HCT116 (cell line): ENCODE measurements at regions not wholly inside any gene's neighbourhood (a gene's known extent, or its start where the extent isn't known, plus 50 kb on each side); places are given as distances from the start of the nearest gene placed in this dataset.

Experiments used
- ATAC-seq: fragments of 200-7000 bp; cut with Tn5 transposase; 2 replicates; pipeline ENCODE4 v1.9.1; 2020; ENCODE audit warnings: mild to moderate bottlenecking, moderate library complexity
- BruUV-seq: library from RNA; stranded (reverse); fragments of 400-500 nt; replicated peaks from 2 replicates; lab custom pipeline; 2021; lab: Mats Ljungman, UMichigan
- CTCF ChIA-PET: fragments of 300-600 bp; sonication (Branson Sonifier 250); formaldehyde crosslinking; loops from one replicate; lab custom pipeline; 2021; ENCODE audit warnings: antibody characterized with exemption; lab: Charles Lee
- POLR2A ChIA-PET: fragments of 300-600, 350-600 bp; sonication (Branson Sonifier 250); formaldehyde crosslinking; loops from one replicate; lab custom pipeline; 2021; ENCODE audit warnings: antibody characterized with exemption; lab: Charles Lee
- RAD21 ChIA-PET, 2 experiments: fragments of 300-600 bp; sonication (Branson Sonifier 250); formaldehyde crosslinking; loops; one replicate each; lab custom pipeline; 2023; ENCODE audit warnings: low total read pairs in 2 of 2; ENCODE audit not compliant: uncharacterized antibody in 2 of 2, unreplicated experiment in 2 of 2, low non-redundant PET in 1 of 2; lab: Charles Lee
- DNase-seq: peaks from one replicate; pipeline ENCODE4 v3.0.0-alpha.2; 2010; ENCODE audit warnings: low read depth, low spot score
- H2AFZ ChIP-seq: fragments of 200-600 bp; shearing (Covaris generic), sonication (generic); 2 replicates; pipeline ENCODE4 v1.6.1; 2017; ENCODE audit warnings: low read depth, mixed run types, mixed read lengths, antibody characterized with exemption, low read length; ENCODE audit not compliant: poor library complexity, severe bottlenecking
- H3K27ac ChIP-seq: 2 replicates; pipeline ENCODE4 v1.5.1; 2012; ENCODE audit warnings: low read depth, low read length
- H3K27me3 ChIP-seq: fragments of 200-600 bp; sonication (generic); 2 replicates; pipeline ENCODE4 v1.6.1; 2016; ENCODE audit warnings: mixed run types, low read length, mixed read lengths; ENCODE audit not compliant: insufficient read depth
- H3K36me3 ChIP-seq, 2 experiments: fragments of 200-500 bp in 1 of 2; fragments of 200-600 bp in 1 of 2; sonication (Bioruptor generic) in 1 of 2; sonication (generic) in 1 of 2; 2 replicates each; pipeline versions ENCODE4 v1.5.1 to v1.6.1; 2014 to 2016; ENCODE audit warnings: low read length in 2 of 2, inconsistent platforms in 1 of 2, mixed read lengths in 1 of 2, mixed run types in 1 of 2; ENCODE audit not compliant: insufficient read depth in 2 of 2, control insufficient read depth in 1 of 2
- H3K4me1 ChIP-seq, 2 experiments: fragments of 200-600 bp in 1 of 2; sonication (generic) in 1 of 2; 2 replicates each; pipeline versions ENCODE4 v1.5.1 to v1.6.1; 2012 to 2017; ENCODE audit warnings: low read length in 2 of 2, inconsistent platforms in 1 of 2, mild to moderate bottlenecking in 1 of 2, mixed read lengths in 1 of 2, mixed run types in 1 of 2, moderate library complexity in 1 of 2; ENCODE audit not compliant: insufficient read depth in 2 of 2, control insufficient read depth in 1 of 2
- H3K4me2 ChIP-seq: fragments of 200-600 bp; sonication (generic); 2 replicates; pipeline ENCODE4 v1.6.1; 2017; ENCODE audit warnings: mixed run types, low read length, mixed read lengths
- H3K4me3 ChIP-seq, 2 experiments: fragments of 200-600 bp in 1 of 2; sonication (generic) in 1 of 2; replicated peaks in 1 of 2; 2 replicates each; pipeline ENCODE4 v1.5.1; 2011 to 2016; ENCODE audit warnings: low read length in 2 of 2, control low read depth in 1 of 2, low read depth in 1 of 2, mild to moderate bottlenecking in 1 of 2, mixed read lengths in 1 of 2, mixed run types in 1 of 2
- H3K79me2 ChIP-seq: fragments of 200-600 bp; sonication (generic); 2 replicates; pipeline ENCODE4 v1.6.1; 2017; ENCODE audit warnings: mild to moderate bottlenecking, mixed run types, low read length, moderate library complexity, mixed read lengths; ENCODE audit not compliant: insufficient read depth
- H3K9ac ChIP-seq: fragments of 200-600 bp; sonication (generic); 2 replicates; pipeline ENCODE4 v1.6.1; 2016; ENCODE audit warnings: low read length, mixed read lengths
- H3K9me2 ChIP-seq: fragments of 200-600 bp; sonication (generic), shearing (Covaris generic); 2 replicates; pipeline ENCODE4 v1.6.1; 2017; ENCODE audit warnings: mixed run types, mild to moderate bottlenecking, moderate library complexity; ENCODE audit not compliant: insufficient read depth
- H3K9me3 ChIP-seq, 2 experiments: fragments of 200-500 bp in 1 of 2; fragments of 200-600 bp in 1 of 2; sonication (Bioruptor generic) in 1 of 2; sonication (generic) in 1 of 2; 2 replicates each; pipeline ENCODE4 v1.6.1; 2014 to 2017; ENCODE audit warnings: low read length in 2 of 2, mixed read lengths in 2 of 2, inconsistent platforms in 1 of 2, low read depth in 1 of 2, mild to moderate bottlenecking in 1 of 2, mixed run types in 1 of 2, moderate library complexity in 1 of 2; ENCODE audit not compliant: control insufficient read depth in 1 of 2, insufficient read depth in 1 of 2
- H4K20me1 ChIP-seq: fragments of 200-600 bp; sonication (generic), shearing (Covaris generic); 2 replicates; pipeline ENCODE4 v1.6.1; 2017; ENCODE audit warnings: mixed run types, mild to moderate bottlenecking, moderate library complexity; ENCODE audit not compliant: insufficient read depth
- ATF3 ChIP-seq: IDR thresholded peaks from 2 replicates; pipeline ENCODE4 v1.6.1; 2012
- CBX3 ChIP-seq: IDR thresholded peaks from 2 replicates; pipeline ENCODE4 v1.6.1; 2012; ENCODE audit warnings: low read depth
- EGR1 ChIP-seq: IDR thresholded peaks from 2 replicates; pipeline ENCODE4 v1.6.1; 2012; ENCODE audit warnings: low read depth
- ELF1 ChIP-seq: IDR thresholded peaks from 2 replicates; pipeline ENCODE4 v1.6.1; 2012; ENCODE audit warnings: low read depth, borderline replicate concordance
- EZH2phosphoT487 ChIP-seq: fragments of 200-600 bp; IDR thresholded peaks from 2 replicates; pipeline ENCODE4 v1.6.1; 2018; ENCODE audit warnings: antibody characterized with exemption, borderline replicate concordance
- FOSL1 ChIP-seq: IDR thresholded peaks from 2 replicates; pipeline ENCODE4 v1.6.1; 2012; ENCODE audit warnings: low read depth
- JUND ChIP-seq: IDR thresholded peaks from 2 replicates; pipeline ENCODE4 v1.6.1; 2012
- MAX ChIP-seq: IDR thresholded peaks from 2 replicates; pipeline ENCODE4 v1.6.1; 2012
- POLR2A ChIP-seq: IDR thresholded peaks from 2 replicates; pipeline ENCODE4 v1.7.0; 2011; ENCODE audit warnings: borderline replicate concordance; ENCODE audit not compliant: insufficient read depth, insufficient read length; ENCODE audit errors: extremely low read depth
- POLR2AphosphoS5 ChIP-seq: IDR thresholded peaks from 2 replicates; pipeline ENCODE4 v1.6.1; 2011; ENCODE audit warnings: mild to moderate bottlenecking, low read depth, low read length, moderate library complexity
- RAD21 ChIP-seq: IDR thresholded peaks from 2 replicates; pipeline ENCODE4 v1.6.1; 2012; ENCODE audit warnings: low read depth, mild to moderate bottlenecking
- SIN3A ChIP-seq: IDR thresholded peaks from 2 replicates; pipeline ENCODE4 v1.6.1; 2012; ENCODE audit warnings: low read depth
- SP1 ChIP-seq: IDR thresholded peaks from 2 replicates; pipeline ENCODE4 v1.6.1; 2012; ENCODE audit warnings: low read depth
- SRF ChIP-seq: IDR thresholded peaks from 2 replicates; pipeline ENCODE4 v1.6.1; 2012; ENCODE audit warnings: low read depth
- TCF7L2 ChIP-seq: IDR thresholded peaks from 2 replicates; pipeline ENCODE4 v1.7.0; 2011; ENCODE audit warnings: borderline replicate concordance, inconsistent platforms; ENCODE audit not compliant: insufficient read depth, insufficient read length; ENCODE audit errors: extremely low read depth
- YY1 ChIP-seq: IDR thresholded peaks from 2 replicates; pipeline ENCODE4 v1.6.1; 2011; ENCODE audit warnings: low read length, low read depth, moderate library complexity, mild to moderate bottlenecking; ENCODE audit not compliant: insufficient replicate concordance; ENCODE audit errors: extremely low read depth
- ZFX ChIP-seq: fragments of 450-650 bp; IDR thresholded peaks from 2 replicates; pipeline ENCODE4 v1.6.1; 2017
- ZNF274 ChIP-seq: fragments of 200-500 bp; sonication (Bioruptor generic); IDR thresholded peaks from 2 replicates; pipeline ENCODE4 v1.6.1; 2014; ENCODE audit warnings: mild to moderate bottlenecking, low read depth, low read length, inconsistent platforms
- intact Hi-C: fragments of 100-400 bp; cut with micrococcal nuclease; formaldehyde crosslinking; loops from 2 replicates; pipeline ENCODE4 v1.10.0; 2022
- TF ChIP-seq, protein P1 (sequence below): IDR thresholded peaks from 2 replicates; pipeline ENCODE4 v1.6.1; 2011; ENCODE audit warnings: mild to moderate bottlenecking, low read length, moderate library complexity; ENCODE audit not compliant: insufficient replicate concordance; ENCODE audit errors: extremely low read depth

DNA sequence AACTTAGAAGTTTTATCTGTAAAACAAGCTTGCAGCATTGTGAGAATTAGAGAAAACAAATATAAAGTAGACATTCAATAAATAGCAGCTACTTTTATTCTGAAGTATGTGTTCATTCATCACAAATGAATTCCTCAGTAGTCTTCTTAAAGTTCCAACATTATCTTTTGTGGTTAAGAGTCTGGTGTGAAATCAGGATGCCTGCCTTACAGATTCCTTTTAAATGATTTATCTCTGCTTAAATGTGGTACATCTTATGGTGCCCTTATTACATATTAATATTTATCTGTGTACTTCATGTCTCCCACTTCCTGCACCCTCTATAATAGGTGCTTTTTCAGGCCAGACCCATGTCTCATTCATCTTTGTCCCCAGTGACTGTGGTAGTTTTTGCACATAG, 595.0 kb downstream of the STK39 start:
- RAD21 ChIA-PET, result no interaction called here
- no peak overlapping the region for H3K4me3 ChIP-seq
- peaks cover 9% of the 10 kb centered on the region; the same call in 1 of the 2 replicates for H3K27me3 ChIP-seq
- no peaks in the 10 kb centered on the region for H3K9me2 ChIP-seq
- TF ChIP-seq JUND (no peak), SP1 (no peak), ELF1 (no peak), FOSL1 (no peak), RAD21 (no peak), CBX3 (no peak), POLR2AphosphoS5 (no peak), MAX (no peak), SIN3A (no peak), ZNF274 (no peak), SRF (no peak), POLR2A (no peak), ATF3 (no peak), ZFX (no peak), EGR1 (no peak), YY1 (no peak), EZH2phosphoT487 (no peak), TCF7L2 (no peak)
- TF ChIP-seq, protein P1, sequence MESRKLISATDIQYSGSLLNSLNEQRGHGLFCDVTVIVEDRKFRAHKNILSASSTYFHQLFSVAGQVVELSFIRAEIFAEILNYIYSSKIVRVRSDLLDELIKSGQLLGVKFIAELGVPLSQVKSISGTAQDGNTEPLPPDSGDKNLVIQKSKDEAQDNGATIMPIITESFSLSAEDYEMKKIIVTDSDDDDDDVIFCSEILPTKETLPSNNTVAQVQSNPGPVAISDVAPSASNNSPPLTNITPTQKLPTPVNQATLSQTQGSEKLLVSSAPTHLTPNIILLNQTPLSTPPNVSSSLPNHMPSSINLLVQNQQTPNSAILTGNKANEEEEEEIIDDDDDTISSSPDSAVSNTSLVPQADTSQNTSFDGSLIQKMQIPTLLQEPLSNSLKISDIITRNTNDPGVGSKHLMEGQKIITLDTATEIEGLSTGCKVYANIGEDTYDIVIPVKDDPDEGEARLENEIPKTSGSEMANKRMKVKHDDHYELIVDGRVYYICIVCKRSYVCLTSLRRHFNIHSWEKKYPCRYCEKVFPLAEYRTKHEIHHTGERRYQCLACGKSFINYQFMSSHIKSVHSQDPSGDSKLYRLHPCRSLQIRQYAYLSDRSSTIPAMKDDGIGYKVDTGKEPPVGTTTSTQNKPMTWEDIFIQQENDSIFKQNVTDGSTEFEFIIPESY, result no peak
- H4K20me1 ChIP-seq, result no peaks in the 10 kb centered on the region
- H3K9ac ChIP-seq, result no peak overlapping the region
- ATAC-seq (no peak), DNase-seq (no peak)
- POLR2A ChIA-PET, result no interaction called here
- H2AFZ ChIP-seq, result no peak overlapping the region
- H3K79me2 ChIP-seq, result no peaks in the 10 kb centered on the region
- no peaks in the 10 kb centered on the region for H3K4me1 ChIP-seq
- no TSS peak for BruUV-seq
- no peak overlapping the region for H3K27ac ChIP-seq
- CTCF ChIA-PET, result no interaction called here
- H3K4me2 ChIP-seq, result no peak overlapping the region
- intact Hi-C loops, result no loop called here
- no peaks in the 10 kb centered on the region for H3K9me3 ChIP-seq
- no peaks in the 10 kb centered on the region for H3K36me3 ChIP-seq
